H1 (cell line): ENCODE measurements at regions not wholly inside any gene's neighbourhood (a gene's known extent, or its start where the extent isn't known, plus 50 kb on each side); places are given as distances from the start of the nearest gene placed in this dataset.

Source experiments
- CTCF ChIA-PET: fragments of 300-600 bp; sonication (Branson Sonifier 250); formaldehyde crosslinking; loops from one replicate; lab custom pipeline; 2021; ENCODE audit not compliant: partially characterized antibody; lab: Charles Lee
- POLR2A ChIA-PET: fragments of 300-600 bp; sonication (Branson Sonifier 250); formaldehyde crosslinking; loops from one replicate; lab custom pipeline; 2021; ENCODE audit warnings: inconsistent platforms; ENCODE audit not compliant: partially characterized antibody; lab: Charles Lee
- DNase-seq, 2 experiments: peaks; one replicate each; pipeline versions ENCODE4 v3.0.0 to v3.0.0-alpha.2; 2010 to 2022; ENCODE audit warnings: low spot score in 2 of 2, low read depth in 1 of 2, mixed read lengths in 1 of 2
- FAIRE-seq: peaks from 2 replicates; lab custom pipeline; 2011; peaks lifted over from hg19 to GRCh38; lab: Jason Lieb, UNC
- H2AFZ ChIP-seq: 2 replicates; pipeline ENCODE4 v1.8.1; 2012; ENCODE audit warnings: low read length, inconsistent platforms
- H2AK5ac ChIP-seq: 2 replicates; pipeline ENCODE4 v1.6.1; 2013; ENCODE audit warnings: low read depth, low read length
- H2BK120ac ChIP-seq: replicated peaks from 2 replicates; pipeline ENCODE3; 2013; ENCODE audit warnings: low read depth, low read length, inconsistent platforms
- H2BK12ac ChIP-seq: 2 replicates; pipeline ENCODE4 v1.6.1; 2013; ENCODE audit warnings: low read depth, low read length
- H2BK15ac ChIP-seq: 2 replicates; pipeline ENCODE4 v1.6.1; 2013; ENCODE audit warnings: low read length
- H2BK20ac ChIP-seq: 2 replicates; pipeline ENCODE4 v1.6.1; 2013; ENCODE audit warnings: low read length
- H2BK5ac ChIP-seq: 2 replicates; pipeline ENCODE4 v1.6.1; 2013; ENCODE audit warnings: low read depth, low read length
- H3K14ac ChIP-seq: 2 replicates; pipeline ENCODE4 v1.6.1; 2013; ENCODE audit warnings: inconsistent platforms; ENCODE audit not compliant: insufficient read length
- H3K18ac ChIP-seq: 2 replicates; pipeline ENCODE4 v1.6.1; 2013; ENCODE audit warnings: low read length; ENCODE audit errors: extremely low read depth
- H3K23ac ChIP-seq: 2 replicates; pipeline ENCODE4 v1.6.1; 2013; ENCODE audit warnings: inconsistent platforms; ENCODE audit not compliant: insufficient read length
- H3K23me2 ChIP-seq: 2 replicates; pipeline ENCODE4 v1.6.1; 2013; ENCODE audit warnings: low read depth, low read length
- H3K27ac ChIP-seq: 2 replicates; pipeline ENCODE4 v1.6.1; 2011; ENCODE audit warnings: low read depth, low read length, inconsistent platforms
- H3K27me3 ChIP-seq, 4 experiments: replicated peaks in 1 of 4; 1 replicate in 1 of 4; 2 replicates in 3 of 4; pipeline versions ENCODE4 v1.6.1 to v1.8.1; 2011 to 2013; ENCODE audit warnings: low read length in 3 of 4, mild to moderate bottlenecking in 3 of 4, inconsistent platforms in 2 of 4, mixed read lengths in 2 of 4, moderate library complexity in 1 of 4; ENCODE audit not compliant: control insufficient read depth in 3 of 4, insufficient read depth in 3 of 4; ENCODE audit errors: extremely low read depth in 1 of 4
- H3K36me3 ChIP-seq, 4 experiments: 2 replicates each; pipeline versions ENCODE4 v1.6.1 to v1.8.1; 2011 to 2013; ENCODE audit warnings: mild to moderate bottlenecking in 4 of 4, low read length in 3 of 4, moderate library complexity in 2 of 4, control low read depth in 1 of 4, inconsistent platforms in 1 of 4; ENCODE audit not compliant: insufficient read depth in 4 of 4, control insufficient read depth in 2 of 4
- H3K4ac ChIP-seq: replicated peaks from 2 replicates; pipeline ENCODE3; 2013; ENCODE audit warnings: low read length, low read depth, mixed read lengths, inconsistent platforms; ENCODE audit not compliant: insufficient read length
- H3K4me1 ChIP-seq, 4 experiments: replicated peaks in 1 of 4; 1 replicate in 1 of 4; 2 replicates in 3 of 4; pipeline versions ENCODE4 v1.6.1 to v1.8.1; 2011 to 2013; ENCODE audit warnings: low read length in 3 of 4, inconsistent platforms in 2 of 4, mixed read lengths in 1 of 4; ENCODE audit not compliant: insufficient read depth in 4 of 4, control insufficient read depth in 3 of 4
- H3K4me2 ChIP-seq, 2 experiments: 2 replicates each; pipeline versions ENCODE4 v1.6.1 to v1.8.1; 2011 to 2013; ENCODE audit warnings: low read depth in 2 of 2, low read length in 2 of 2, control low read depth in 1 of 2, inconsistent platforms in 1 of 2, mild to moderate bottlenecking in 1 of 2; ENCODE audit not compliant: insufficient read depth in 1 of 2
- H3K4me3 ChIP-seq, 4 experiments: fragments of 200-600, 300-600 bp in 1 of 4; sonication (generic), shearing (Covaris generic), sonication (Bioruptor Twin) in 1 of 4; 2 replicates each; pipeline versions ENCODE4 v1.5.1 to v1.8.1; 2011 to 2016; ENCODE audit warnings: low read length in 4 of 4, low read depth in 3 of 4, control low read depth in 2 of 4, inconsistent platforms in 2 of 4, mild to moderate bottlenecking in 2 of 4, mixed read lengths in 1 of 4, moderate library complexity in 1 of 4; ENCODE audit not compliant: insufficient read depth in 2 of 4; ENCODE audit errors: extremely low read depth in 1 of 4
- H3K56ac ChIP-seq: replicated peaks from 2 replicates; pipeline ENCODE3; 2013; ENCODE audit warnings: low read depth, mild to moderate bottlenecking, mixed read lengths, low read length, inconsistent platforms; ENCODE audit not compliant: insufficient read length
- H3K79me1 ChIP-seq: 2 replicates; pipeline ENCODE4 v1.6.1; 2013; ENCODE audit warnings: low read depth, low read length, control low read depth
- H3K79me2 ChIP-seq, 2 experiments: 2 replicates each; pipeline versions ENCODE4 v1.6.1 to v1.8.1; 2012 to 2013; ENCODE audit warnings: low read length in 2 of 2, mild to moderate bottlenecking in 2 of 2, inconsistent platforms in 1 of 2; ENCODE audit not compliant: insufficient read depth in 2 of 2, control insufficient read depth in 1 of 2
- H3K9ac ChIP-seq, 4 experiments: replicated peaks in 1 of 4; 1 replicate in 1 of 4; 2 replicates in 3 of 4; pipeline versions ENCODE4 v1.6.1 to v1.8.1; 2011 to 2013; ENCODE audit warnings: low read depth in 3 of 4, low read length in 3 of 4, control low read depth in 2 of 4, mild to moderate bottlenecking in 2 of 4, moderate library complexity in 2 of 4, inconsistent platforms in 1 of 4; ENCODE audit errors: extremely low read depth in 1 of 4
- H3K9me3 ChIP-seq, 2 experiments: 2 replicates each; pipeline versions ENCODE4 v1.6.1 to v1.8.1; 2012 to 2013; ENCODE audit warnings: mild to moderate bottlenecking in 2 of 2, moderate library complexity in 2 of 2, control low read depth in 1 of 2, inconsistent platforms in 1 of 2, low read depth in 1 of 2, low read length in 1 of 2, mixed read lengths in 1 of 2; ENCODE audit not compliant: insufficient read depth in 2 of 2
- H4K20me1 ChIP-seq, 2 experiments: replicated peaks in 1 of 2; 2 replicates each; pipeline versions ENCODE3 to v1.8.1; 2011 to 2013; ENCODE audit warnings: inconsistent platforms in 2 of 2, low read length in 2 of 2, mild to moderate bottlenecking in 1 of 2; ENCODE audit not compliant: insufficient read depth in 2 of 2, control insufficient read depth in 1 of 2
- H4K5ac ChIP-seq: 2 replicates; pipeline ENCODE4 v1.6.1; 2013; ENCODE audit warnings: low read length, low read depth, mixed read lengths, inconsistent platforms; ENCODE audit not compliant: insufficient read length
- H4K8ac ChIP-seq: 2 replicates; pipeline ENCODE4 v1.8.0; 2013; ENCODE audit warnings: mild to moderate bottlenecking, moderate library complexity, low read length, inconsistent platforms; ENCODE audit not compliant: insufficient read depth; ENCODE audit errors: extremely low read depth
- H4K91ac ChIP-seq: replicated peaks from 2 replicates; pipeline ENCODE3; 2013; ENCODE audit warnings: low read length, mixed read lengths, inconsistent platforms; ENCODE audit not compliant: insufficient read length
- CHD1 ChIP-seq: IDR thresholded peaks from 2 replicates; pipeline ENCODE4 v1.6.1; 2012; ENCODE audit warnings: low read depth, low read length, improper control_type of control experiment
- CHD2 ChIP-seq: IDR thresholded peaks from 2 replicates; pipeline ENCODE4 v1.6.1; 2012; ENCODE audit warnings: low read length, improper control_type of control experiment
- GABPA ChIP-seq: IDR thresholded peaks from 2 replicates; pipeline ENCODE4 v1.6.1; 2011; ENCODE audit warnings: mild to moderate bottlenecking, low read length, moderate library complexity, borderline replicate concordance; ENCODE audit not compliant: insufficient read depth
- HDAC6 ChIP-seq: IDR thresholded peaks from one replicate; pipeline ENCODE4 v1.7.1; 2012; ENCODE audit warnings: low read depth, mild to moderate bottlenecking, inconsistent platforms, low read length, moderate library complexity
- RNF2 ChIP-seq: fragments of 200-900, 300-1000 bp; sonication (generic); IDR thresholded peaks from 2 replicates; pipeline ENCODE4 v1.7.1; 2016; ENCODE audit warnings: borderline replicate concordance, low read depth, mild to moderate bottlenecking, antibody characterized with exemption, low read length; ENCODE audit not compliant: poor library complexity, severe bottlenecking; ENCODE audit errors: missing control alignments

- H2BK5ac ChIP-seq, result no peak overlapping the region
- DNase-seq (no peak), FAIRE-seq (peak; percentile 62)
- H4K91ac ChIP-seq, result no peak overlapping the region
- no peak overlapping the region for H3K27ac ChIP-seq
- no peak overlapping the region for H2AK5ac ChIP-seq
- H2AFZ ChIP-seq, result no peak overlapping the region
- no peak overlapping the region for H4K5ac ChIP-seq
- no peaks in the 10 kb centered on the region for H3K27me3 ChIP-seq
- H2BK120ac ChIP-seq, result no peak overlapping the region
- no peaks in the 10 kb centered on the region for H3K9me3 ChIP-seq
- CTCF ChIA-PET, result no interaction called here
- no peak overlapping the region for H3K56ac ChIP-seq
- no peak overlapping the region for H2BK20ac ChIP-seq
- no peak overlapping the region for H3K23ac ChIP-seq
- POLR2A ChIA-PET, result no interaction called here
- no peaks in the 10 kb centered on the region for H4K20me1 ChIP-seq
- no peaks in the 10 kb centered on the region for H3K36me3 ChIP-seq
- no peak overlapping the region for H2BK12ac ChIP-seq
- no peak overlapping the region for H3K4me3 ChIP-seq
- no peak overlapping the region for H4K8ac ChIP-seq
- H3K4ac ChIP-seq, result no peak overlapping the region
- no peaks in the 10 kb centered on the region for H3K23me2 ChIP-seq
- H3K79me2 ChIP-seq, result no peaks in the 10 kb centered on the region
- no peak overlapping the region for H3K9ac ChIP-seq
- no peaks in the 10 kb centered on the region for H3K79me1 ChIP-seq
- no peak overlapping the region for H3K14ac ChIP-seq
- H3K4me1 ChIP-seq, result no peaks in the 10 kb centered on the region
- H3K18ac ChIP-seq, result no peak overlapping the region
- no peak overlapping the region for H2BK15ac ChIP-seq
- H3K4me2 ChIP-seq, result no peak overlapping the region
- TF ChIP-seq CHD2 (no peak), HDAC6 (no peak), GABPA (no peak), CHD1 (no peak), RNF2 (no peak)
These were observed 63.0 kb downstream of the MAGED1 start for GRCh38 chrX:51956441-51956840.
